DND-41 (cell line): ENCODE measurements at regions not wholly inside any gene's neighbourhood (a gene's known extent, or its start where the extent isn't known, plus 50 kb on each side); places are given as distances from the start of the nearest gene placed in this dataset.

Source experiments
- CTCF ChIP-seq: IDR thresholded peaks from 2 replicates; pipeline ENCODE4 v1.5.1; 2012; ENCODE audit warnings: borderline replicate concordance, low read length, moderate library complexity, mild to moderate bottlenecking; ENCODE audit not compliant: poor library complexity, severe bottlenecking; ENCODE audit errors: extremely low read depth
- EZH2 ChIP-seq: IDR thresholded peaks from 3 replicates; pipeline ENCODE4 v1.6.1; 2012; ENCODE audit warnings: borderline replicate concordance, low read depth, mild to moderate bottlenecking, moderate library complexity, low read length, inconsistent platforms; ENCODE audit not compliant: severe bottlenecking

GRCh38 chr11:82610671-82611070, 123.0 kb downstream of the FAM181B start:
- TF ChIP-seq CTCF (no peak), EZH2 (no peak)
